Fibroblast of skin of back (primary cell): ENCODE measurements at regions not wholly inside any gene's neighbourhood (a gene's known extent, or its start where the extent isn't known, plus 50 kb on each side); places are given as distances from the start of the nearest gene placed in this dataset.

Experiments
- DNase-seq: peaks from one replicate; pipeline ENCODE4 v3.0.0-alpha.2; 2013

DNA sequence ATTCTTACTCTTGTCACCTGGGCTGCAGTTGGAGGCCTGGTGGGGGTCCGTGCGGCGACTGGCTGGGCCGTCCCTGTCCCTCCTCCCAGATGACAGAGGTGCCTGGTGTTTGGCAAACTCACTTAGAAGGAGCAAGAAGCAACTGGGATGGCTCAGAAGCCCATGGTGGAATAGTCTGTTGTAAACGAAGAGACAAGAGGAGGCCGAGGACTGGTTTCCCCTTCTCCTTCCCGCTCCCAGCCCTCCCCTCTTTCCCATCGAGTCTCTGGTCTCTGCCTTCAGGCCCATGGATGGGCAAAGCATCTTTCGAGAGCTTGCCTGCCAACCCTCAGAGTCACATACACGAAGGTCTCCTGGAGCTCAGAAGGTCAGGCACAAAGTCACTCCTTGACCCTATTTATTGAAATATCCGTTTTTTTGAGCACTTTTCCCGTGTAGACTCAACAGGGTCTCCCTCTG is 364.4 kb downstream of the SEC14L1 start:
- DNase-seq: no peak

DNA sequence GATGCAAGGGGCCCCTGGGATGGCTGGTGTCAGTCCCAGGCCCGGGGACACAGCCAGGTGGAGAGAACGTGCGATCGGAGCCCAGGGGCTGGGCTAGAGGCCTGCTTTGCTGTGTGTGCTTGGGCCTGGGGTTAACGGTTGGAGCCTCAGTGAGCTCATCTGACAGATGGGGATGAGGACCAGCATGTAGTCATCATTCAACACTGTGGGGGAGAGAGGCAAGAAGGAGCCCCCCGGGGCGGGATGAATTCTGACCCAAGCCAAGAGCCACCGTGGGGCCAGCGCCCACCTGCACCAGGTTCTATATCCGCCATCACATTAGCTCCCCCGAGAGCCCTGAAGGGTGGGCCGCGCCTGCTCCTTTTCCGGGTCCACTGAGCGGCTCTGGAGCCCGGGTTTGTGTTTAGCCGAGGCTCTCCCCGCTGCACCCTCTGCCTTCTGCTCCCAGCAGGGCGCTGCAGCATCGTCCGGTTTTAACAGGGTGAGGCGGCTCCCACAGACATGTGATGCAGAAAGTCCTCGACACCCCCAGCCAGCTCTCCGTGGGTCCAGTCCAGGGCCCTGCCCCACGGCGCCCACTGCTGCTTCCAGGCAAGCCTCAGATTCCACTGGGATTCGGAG is 365.7 kb downstream of the SEC14L1 start:
- no peak for DNase-seq

GRCh38 chr17:77507111-77507885 is 366.5 kb downstream of the SEC14L1 start:
- no peak for DNase-seq

- no peak for DNase-seq
Observed at GRCh38 chr17:77508047-77508715, 367.4 kb downstream of the SEC14L1 start.

- DNase-seq: no peak
Observed at GRCh38 chr17:77509089-77509488, 368.3 kb downstream of the SEC14L1 start.

DNA sequence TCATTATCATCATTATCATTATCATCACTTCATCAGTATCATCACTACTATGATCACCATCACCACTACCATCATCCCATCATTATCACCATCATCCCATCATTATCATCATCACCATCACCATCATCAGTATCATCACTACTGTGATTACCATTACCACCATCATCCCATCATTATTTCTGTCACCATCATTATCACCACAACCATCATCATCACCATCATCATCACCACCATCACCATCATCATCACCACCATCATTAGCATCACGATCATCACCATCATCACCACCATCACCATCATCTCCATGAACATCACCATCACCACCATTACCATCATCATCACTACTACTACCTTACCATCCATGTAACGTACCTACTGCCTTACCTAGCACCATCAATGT is 368.8 kb downstream of the SEC14L1 start:
- no peak for DNase-seq

GRCh38 chr17:77510133-77510796 is 369.5 kb downstream of the SEC14L1 start:
- no peak for DNase-seq

DNA sequence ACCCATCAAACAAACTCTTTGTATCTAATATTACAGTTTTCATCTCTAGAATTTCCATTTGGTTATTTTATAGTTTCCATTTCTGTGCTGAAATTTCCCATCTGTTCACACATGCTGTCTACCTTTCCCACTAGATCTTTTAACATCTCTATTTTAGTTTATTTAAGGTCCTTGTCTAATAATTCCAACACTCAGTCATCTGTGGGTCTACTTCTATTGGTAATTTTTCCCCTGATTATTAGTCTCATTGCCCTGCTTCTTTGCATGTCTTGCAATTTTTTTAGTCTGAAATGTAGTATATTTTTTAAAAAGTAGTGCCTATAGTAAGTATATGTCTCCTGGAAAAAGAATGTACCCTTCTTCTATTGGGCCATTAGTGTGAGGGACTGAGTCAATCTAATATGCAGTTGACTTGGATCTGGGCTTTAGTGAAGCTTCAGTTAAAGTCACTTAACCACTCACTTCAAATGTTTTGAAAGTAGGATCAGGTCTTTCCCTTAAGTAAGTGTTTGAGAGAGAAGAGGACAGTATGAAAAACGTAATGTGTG is 370.8 kb downstream of the SEC14L1 start:
- DNase-seq: no peak

- peak; percentile 37 for DNase-seq
Observed at GRCh38 chr17:77512062-77512946, 371.5 kb downstream of the SEC14L1 start.

DNA sequence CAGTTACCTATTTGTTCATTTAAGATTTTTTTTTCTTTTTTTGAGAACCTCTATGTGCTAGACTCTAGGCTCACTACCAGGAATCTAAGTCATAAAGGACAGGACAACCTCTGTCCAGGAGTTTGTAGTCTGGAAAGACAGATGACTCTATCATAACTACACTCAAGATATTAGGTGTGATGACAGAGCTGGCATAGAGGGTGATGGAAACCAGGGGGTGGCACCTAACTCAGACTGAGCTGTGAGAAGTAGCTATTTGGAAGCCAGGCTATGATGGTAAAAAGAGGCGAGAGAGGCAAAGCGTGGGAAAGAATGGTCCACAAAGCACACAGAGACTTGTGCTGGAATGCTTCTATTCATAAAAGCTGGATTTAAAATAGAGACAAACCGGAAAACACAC is 372.3 kb downstream of the SEC14L1 start:
- DNase-seq: no peak

DNA sequence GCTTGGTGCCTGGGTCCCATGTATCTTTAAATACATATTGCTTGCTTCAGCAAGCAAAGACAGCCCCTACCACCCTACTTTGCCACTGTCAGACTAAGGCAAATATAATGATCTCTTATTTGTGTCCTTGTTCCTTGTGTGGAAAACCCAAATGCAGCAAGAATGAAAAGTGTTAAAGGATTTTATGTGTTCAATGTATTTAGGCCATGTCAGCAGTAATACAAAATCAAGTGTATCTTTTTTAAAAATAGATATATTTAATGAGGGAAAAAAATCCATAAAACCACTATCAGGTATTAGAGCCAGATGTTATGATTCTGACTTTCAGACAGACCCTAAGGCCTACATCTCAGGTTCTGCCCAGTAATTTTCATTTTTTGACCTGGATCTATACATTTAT is 374.5 kb downstream of the SEC14L1 start:
- DNase-seq: no peak

DNA sequence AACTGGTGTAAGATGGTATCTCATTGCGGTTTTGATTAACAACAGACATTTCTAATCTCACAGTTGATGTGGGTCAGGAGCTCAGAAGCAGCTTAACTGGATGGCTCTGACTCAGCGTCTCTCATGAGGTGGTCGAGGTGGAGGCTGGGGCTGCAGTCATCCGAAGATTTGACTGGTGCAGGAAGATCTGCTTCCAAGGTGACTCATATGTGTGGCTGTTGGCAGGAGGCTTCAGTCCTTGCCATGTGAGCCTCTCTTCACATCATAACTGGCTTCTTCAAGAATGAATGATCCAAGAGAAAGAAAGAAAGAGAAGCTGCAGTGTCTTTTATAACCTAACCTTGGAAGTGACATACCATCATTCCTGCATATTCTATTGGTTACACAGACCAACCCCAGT is 376.1 kb downstream of the SEC14L1 start:
- DNase-seq: peak; percentile 80

GRCh38 chr17:77521076-77521475 is 380.3 kb downstream of the SEC14L1 start:
- no peak for DNase-seq

GRCh38 chr17:77523540-77523939 is 382.8 kb downstream of the SEC14L1 start:
- DNase-seq: no peak

GRCh38 chr17:77526259-77526711 is 385.5 kb downstream of the SEC14L1 start:
- no peak for DNase-seq

DNA sequence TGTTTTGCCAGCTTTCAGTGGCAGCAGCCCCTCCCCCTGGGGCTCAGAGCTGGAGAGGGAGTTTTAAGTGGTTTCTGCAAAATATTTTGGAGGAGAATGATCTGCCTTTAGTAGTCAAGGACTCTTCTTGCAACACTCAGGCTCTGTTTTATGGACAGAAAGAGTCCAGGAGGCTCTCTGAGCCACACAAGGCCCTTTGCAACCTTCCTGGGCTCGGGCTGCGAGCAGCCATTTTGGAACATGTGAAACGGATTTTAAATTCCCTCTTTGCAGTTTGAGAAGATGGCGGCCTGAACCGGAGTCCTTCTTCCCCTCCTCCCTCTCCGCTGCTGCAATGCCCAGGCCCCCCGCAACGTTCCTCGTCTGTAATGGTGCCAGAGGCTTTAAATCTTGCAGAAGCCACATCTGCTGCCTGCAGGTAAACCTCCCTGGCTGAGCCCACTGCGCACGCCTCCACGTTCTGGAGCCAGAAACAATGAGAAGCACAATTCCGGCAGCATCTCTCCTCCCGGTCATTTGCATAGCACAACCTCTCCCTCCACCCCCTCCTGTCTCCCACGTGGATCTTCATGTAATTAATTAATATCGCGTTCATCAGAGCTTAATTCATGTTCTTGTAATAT is 386.1 kb downstream of the SEC14L1 start:
- no peak for DNase-seq

DNA sequence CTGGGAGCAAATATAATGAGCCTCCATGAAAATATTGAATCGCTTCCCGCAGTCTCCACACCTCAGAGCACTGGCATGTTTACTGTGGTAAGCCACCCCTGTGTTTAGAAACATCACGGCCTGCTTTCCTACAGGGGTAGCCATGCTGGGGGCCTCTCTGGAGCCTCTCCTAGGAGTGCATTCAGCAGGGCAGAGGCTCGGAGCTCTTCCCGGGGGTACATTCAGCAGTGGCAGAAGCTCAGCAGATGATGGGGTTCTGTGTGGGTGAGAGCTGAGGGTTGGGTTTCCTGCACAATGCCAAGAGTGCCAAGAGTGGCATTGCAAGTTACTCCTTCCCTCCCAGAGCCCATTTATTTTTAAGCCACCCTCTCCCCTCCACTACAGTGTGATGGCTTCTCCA is 386.6 kb downstream of the SEC14L1 start:
- DNase-seq: no peak

DNA sequence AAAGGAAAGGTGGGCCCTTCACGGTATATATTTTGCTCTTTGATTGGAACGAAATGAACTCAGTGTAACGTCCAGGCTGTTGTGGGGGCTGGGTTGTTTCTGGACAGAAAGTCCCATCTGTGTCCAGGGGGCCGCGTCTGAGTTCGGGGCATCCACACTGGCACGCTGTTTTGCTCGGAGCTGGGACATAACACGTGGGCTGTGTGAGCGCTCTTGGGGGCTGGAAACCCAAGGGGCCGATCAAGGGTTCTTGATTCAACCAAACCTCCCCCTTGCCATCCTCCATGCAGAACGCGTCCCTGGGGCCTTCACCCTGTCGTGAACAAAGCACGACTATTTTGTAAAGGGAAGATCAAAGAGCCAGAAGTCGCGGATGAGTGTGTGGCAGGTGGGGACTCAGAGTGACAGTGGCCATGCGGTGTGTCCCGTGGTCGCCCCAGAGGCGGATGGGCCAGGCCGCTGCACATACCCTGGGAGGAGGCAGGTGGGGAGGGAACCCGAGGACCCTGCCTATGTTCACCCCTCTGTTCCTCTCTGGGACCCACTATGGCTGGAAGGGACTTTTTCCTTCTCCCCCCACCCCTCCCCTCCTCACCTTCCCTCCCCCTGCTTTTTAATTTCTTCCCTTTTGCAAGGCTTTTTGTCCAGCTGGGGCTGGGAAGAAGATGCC is 387.2 kb downstream of the SEC14L1 start:
- DNase-seq: no peak

- DNase-seq: peak; percentile 19
Observed at GRCh38 chr17:77528516-77529327, 388.0 kb downstream of the SEC14L1 start.

DNA sequence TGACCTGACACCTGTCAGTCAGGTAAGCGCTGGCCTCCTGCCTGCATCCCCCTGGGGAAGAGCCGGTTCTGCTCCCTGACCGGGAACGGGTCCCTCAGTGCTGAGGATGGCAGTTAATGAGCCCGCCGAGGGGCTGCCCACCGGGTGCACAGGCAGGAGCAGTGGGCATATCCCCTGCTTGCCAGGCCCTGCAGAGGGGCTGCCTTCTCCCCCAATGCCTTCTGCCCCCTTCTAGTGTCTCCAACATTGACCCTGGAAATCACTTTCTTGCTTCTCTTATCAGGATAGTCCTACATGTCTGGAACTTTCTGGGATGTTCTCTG is 388.5 kb downstream of the SEC14L1 start:
- DNase-seq: no peak
